Panc1 (cell line): ENCODE measurements at regions not wholly inside any gene's neighbourhood (a gene's known extent, or its start where the extent isn't known, plus 50 kb on each side); places are given as distances from the start of the nearest gene placed in this dataset.

Source experiments
- ATAC-seq: fragments of 200-7000 bp; cut with Tn5 transposase; 2 replicates; pipeline ENCODE4 v1.9.1; 2020; ENCODE audit warnings: mild to moderate bottlenecking, moderate library complexity
- BruUV-seq: library from RNA; stranded (reverse); fragments of 400-500 nt; replicated peaks from 2 replicates; lab custom pipeline; 2021; lab: Mats Ljungman, UMichigan
- CTCF ChIA-PET: fragments of 300-600 bp; sonication (Branson Sonifier 250); formaldehyde crosslinking; loops from one replicate; lab custom pipeline; 2022; ENCODE audit warnings: antibody characterized with exemption; lab: Charles Lee
- POLR2A ChIA-PET: fragments of 300-600 bp; sonication (Branson Sonifier 250); formaldehyde crosslinking; loops from one replicate; lab custom pipeline; 2022; ENCODE audit warnings: antibody characterized with exemption; lab: Charles Lee
- DNase-seq: peaks from one replicate; pipeline ENCODE4 v3.0.0-alpha.2; 2010; ENCODE audit warnings: low read depth, low spot score
- H3K27ac ChIP-seq: 2 replicates; pipeline ENCODE4 v1.5.1; 2011; ENCODE audit warnings: mild to moderate bottlenecking, low read length, inconsistent platforms
- H3K27me3 ChIP-seq: fragments of 200-500 bp; sonication (Bioruptor generic); 2 replicates; pipeline ENCODE4 v1.6.0; 2014; ENCODE audit warnings: low read length, inconsistent platforms; ENCODE audit not compliant: control insufficient read depth, insufficient read depth
- H3K36me3 ChIP-seq: fragments of 200-500 bp; sonication (Bioruptor generic); 2 replicates; pipeline ENCODE4 v1.5.1; 2014; ENCODE audit warnings: inconsistent platforms, mild to moderate bottlenecking, low read length, moderate library complexity; ENCODE audit not compliant: control insufficient read depth, insufficient read depth
- H3K4me1 ChIP-seq: 2 replicates; pipeline ENCODE4 v1.5.1; 2011; ENCODE audit warnings: inconsistent platforms, mild to moderate bottlenecking, low read length, moderate library complexity; ENCODE audit not compliant: control insufficient read depth, insufficient read depth
- H3K4me3 ChIP-seq, 2 experiments: 2 replicates each; pipeline ENCODE4 v1.5.1; 2011 to 2012; ENCODE audit warnings: low read depth in 2 of 2, low read length in 2 of 2, mild to moderate bottlenecking in 2 of 2, inconsistent platforms in 1 of 2, moderate library complexity in 1 of 2
- H3K9me3 ChIP-seq: fragments of 200-500 bp; sonication (Bioruptor generic); 2 replicates; pipeline ENCODE4 v1.5.1; 2014; ENCODE audit warnings: low read depth, mild to moderate bottlenecking, inconsistent platforms, low read length, moderate library complexity; ENCODE audit not compliant: control insufficient read depth, insufficient read depth
- CTCF ChIP-seq: fragments of 450-650 bp; IDR thresholded peaks from 2 replicates; pipeline ENCODE4 v1.5.1; 2017; ENCODE audit warnings: mild to moderate bottlenecking
- POLR2AphosphoS5 ChIP-seq: IDR thresholded peaks from 2 replicates; pipeline ENCODE4 v1.6.1; 2012; ENCODE audit warnings: mild to moderate bottlenecking, low read depth, low read length, moderate library complexity
- REST ChIP-seq, 2 experiments: IDR thresholded peaks; 2 replicates each; pipeline ENCODE4 v1.6.1; 2011 to 2012; ENCODE audit warnings: low read depth in 2 of 2, control low read depth in 1 of 2, low read length in 1 of 2, mild to moderate bottlenecking in 1 of 2, moderate library complexity in 1 of 2; ENCODE audit not compliant: insufficient read depth in 1 of 2
- SIN3A ChIP-seq: IDR thresholded peaks from 2 replicates; pipeline ENCODE4 v1.6.1; 2012; ENCODE audit warnings: low read depth, mild to moderate bottlenecking, low read length, moderate library complexity, borderline replicate concordance; ENCODE audit not compliant: insufficient read depth
- TCF7L2 ChIP-seq: IDR thresholded peaks from 2 replicates; pipeline ENCODE4 v1.6.1; 2011; ENCODE audit warnings: mild to moderate bottlenecking, low read depth, low read length, inconsistent platforms
- in situ Hi-C: cut with HindIII; loops from 2 replicates; pipeline ENCODE4 v1.10.0; 2016; ENCODE audit warnings: low sequenced_read_pairs, low pct_unique_long_range_greater_than_20kb
- intact Hi-C: fragments of 100-400 bp; cut with micrococcal nuclease; formaldehyde crosslinking; loops from one replicate; pipeline ENCODE4 v1.10.0; 2022; ENCODE audit not compliant: unreplicated experiment

GRCh38 chr16:6864244-6864643 lies 468.4 kb upstream of the RBFOX1 start:
- TF ChIP-seq POLR2AphosphoS5 (no peak), CTCF (no peak), SIN3A (no peak), REST (IDR thresholded peaks at IDR 0.05; ENCODE audit: insufficient read depth in 1 of 2, low read depth in 2 of 2, low read length in 1 of 2) (no peak), TCF7L2 (no peak)

DNA sequence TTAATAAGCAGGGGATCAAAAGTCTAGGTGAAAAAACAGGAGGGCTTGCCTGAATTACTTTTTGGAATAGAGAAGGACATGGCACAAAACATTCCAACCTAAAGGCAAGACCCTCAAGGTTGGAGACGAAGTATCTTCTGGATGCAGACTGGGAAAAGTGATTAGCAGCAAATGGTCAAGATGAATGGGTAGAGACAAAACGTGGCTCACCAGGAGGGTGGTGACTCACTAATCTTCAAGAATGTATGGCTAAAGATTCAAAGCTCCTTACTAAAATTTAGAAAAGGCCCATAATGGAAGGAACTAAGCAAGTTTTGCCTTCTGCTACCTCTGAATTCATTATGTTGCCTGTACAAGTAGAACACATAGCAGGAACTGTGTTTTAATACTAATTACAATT lies 469.5 kb upstream of the RBFOX1 start:
- ChIA-PET POLR2A (no interaction called here), CTCF (no interaction called here)
- no peaks in the 10 kb centered on the region for H3K4me1 ChIP-seq
- intact Hi-C loops: no loop called here
- H3K27me3 ChIP-seq: no peaks in the 10 kb centered on the region
- H3K36me3 ChIP-seq: no peaks in the 10 kb centered on the region
- in situ Hi-C loops: no loop called here
- no peak for DNase-seq
- H3K27ac ChIP-seq: no peak overlapping the region
- ATAC-seq: no peak
- TF ChIP-seq TCF7L2 (no peak), REST (IDR thresholded peaks at IDR 0.05; ENCODE audit: insufficient read depth in 1 of 2, low read depth in 2 of 2, low read length in 1 of 2) (no peak), SIN3A (no peak), CTCF (no peak), POLR2AphosphoS5 (no peak)
- H3K4me3 ChIP-seq: no peak overlapping the region
- BruUV-seq: no TSS peak
- no peaks in the 10 kb centered on the region for H3K9me3 ChIP-seq

More at GRCh38 chr16:6864244-6864643, 468.4 kb upstream of the RBFOX1 start:
- H3K9me3 ChIP-seq: no peaks in the 10 kb centered on the region
- ChIA-PET CTCF (no interaction called here), POLR2A (no interaction called here)
- H3K4me3 ChIP-seq: no peak overlapping the region
- H3K36me3 ChIP-seq: no peaks in the 10 kb centered on the region
- intact Hi-C loops (no loop called here), in situ Hi-C loops (no loop called here)
- H3K27ac ChIP-seq: no peak overlapping the region
- ATAC-seq (no peak), DNase-seq (no peak)
- no peaks in the 10 kb centered on the region for H3K27me3 ChIP-seq
- BruUV-seq: no TSS peak
- no peaks in the 10 kb centered on the region for H3K4me1 ChIP-seq
